GM12878 (cell line): ENCODE measurements at regions not wholly inside any gene's neighbourhood (a gene's known extent, or its start where the extent isn't known, plus 50 kb on each side); places are given as distances from the start of the nearest gene placed in this dataset.

Experiments used
- ATAC-seq: fragments of 200-7000 bp; cut with Tn5 transposase; 3 replicates; pipeline ENCODE4 v1.9.1; 2020; ENCODE audit warnings: mild to moderate bottlenecking, moderate library complexity
- BruUV-seq: library from RNA; stranded (reverse); fragments of 400-500 nt; replicated peaks from 2 replicates; lab custom pipeline; 2021; lab: Mats Ljungman, UMichigan
- CTCF ChIA-PET: fragments of 300-600 bp; sonication (Branson Sonifier 250); formaldehyde crosslinking; extraction: SDS; loops from one replicate; lab custom pipeline; 2021; ENCODE audit warnings: inconsistent platforms; lab: Yijun Ruan, JAX
- POLR2A ChIA-PET: fragments of 350-600 bp; formaldehyde crosslinking; extraction: SDS; loops from one replicate; lab custom pipeline; 2021; ENCODE audit warnings: inconsistent platforms; lab: Charles Lee
- RAD21 ChIA-PET: fragments of 300-600 bp; sonication (Branson Sonifier 250); formaldehyde crosslinking; loops from one replicate; lab custom pipeline; 2023; ENCODE audit warnings: antibody characterized with exemption; ENCODE audit not compliant: unreplicated experiment; lab: Charles Lee
- SMC1A ChIA-PET: fragments of 300-600 bp; sonication (Branson Sonifier 250); formaldehyde crosslinking; loops from one replicate; lab custom pipeline; 2023; ENCODE audit not compliant: unreplicated experiment, uncharacterized antibody; lab: Charles Lee
- DNase-seq: peaks from one replicate; pipeline ENCODE4 v3.0.0-alpha.2; 2011; ENCODE audit warnings: low read depth, low spot score
- FAIRE-seq: peaks from 3 replicates; lab custom pipeline; 2011; peaks lifted over from hg19 to GRCh38; lab: Jason Lieb, UNC
- H2AFZ ChIP-seq: 2 replicates; pipeline ENCODE4 v1.6.0; 2011; ENCODE audit warnings: low read depth, low read length, control low read depth; ENCODE audit not compliant: control insufficient read depth
- H3K27ac ChIP-seq: 2 replicates; pipeline ENCODE4 v1.5.1; 2011; ENCODE audit warnings: control low read depth; ENCODE audit not compliant: control insufficient read depth, insufficient read depth
- H3K27me3 ChIP-seq, 2 experiments: replicated peaks in 1 of 2; 2 replicates each; pipeline versions ENCODE4 v1.6.0 to v1.6.1; 2011; ENCODE audit warnings: low read length in 1 of 2; ENCODE audit not compliant: control insufficient read depth in 2 of 2, insufficient read depth in 2 of 2
- H3K36me3 ChIP-seq, 2 experiments: 2 replicates each; pipeline ENCODE4 v1.5.1; 2011; ENCODE audit warnings: low read length in 1 of 2; ENCODE audit not compliant: control insufficient read depth in 2 of 2, insufficient read depth in 2 of 2
- H3K4me1 ChIP-seq: 2 replicates; pipeline ENCODE4 v1.6.1; 2011; ENCODE audit warnings: mild to moderate bottlenecking, low read length, moderate library complexity, mixed read lengths; ENCODE audit not compliant: control insufficient read depth, insufficient read depth
- H3K4me2 ChIP-seq: 2 replicates; pipeline ENCODE4 v1.6.0; 2011; ENCODE audit warnings: control low read depth; ENCODE audit not compliant: control insufficient read depth, insufficient read depth
- H3K4me3 ChIP-seq: fragments of 200-600 bp; sonication (generic); 2 replicates; pipeline ENCODE4 v1.5.1; 2016
- H3K79me2 ChIP-seq: 2 replicates; pipeline ENCODE4 v1.6.0; 2011; ENCODE audit warnings: low read length; ENCODE audit not compliant: control insufficient read depth, insufficient read depth
- H3K9ac ChIP-seq: 2 replicates; pipeline ENCODE4 v1.8.0; 2011; ENCODE audit warnings: low read length, control low read depth, mixed read lengths; ENCODE audit not compliant: control insufficient read depth, insufficient read depth
- H3K9me3 ChIP-seq: replicated peaks from 3 replicates; pipeline ENCODE4 v1.5.1; 2011; ENCODE audit warnings: mild to moderate bottlenecking, low read length; ENCODE audit not compliant: control insufficient read depth, insufficient read depth
- H4K20me1 ChIP-seq: 2 replicates; pipeline ENCODE4 v1.6.0; 2011; ENCODE audit not compliant: control insufficient read depth, insufficient read depth
- ASH2L ChIP-seq: fragments of 300-600, 200-600 bp; sonication (generic); IDR thresholded peaks from 2 replicates; pipeline ENCODE4 v1.6.1; 2017; ENCODE audit warnings: low read depth, mild to moderate bottlenecking, borderline replicate concordance
- CHD2 ChIP-seq: IDR thresholded peaks from 2 replicates; pipeline ENCODE4 v1.6.1; 2011; ENCODE audit warnings: low read depth, low read length, improper control_type of control experiment, borderline replicate concordance
- EP300 ChIP-seq, 2 experiments: fragments of 150-350 bp in 1 of 2; IDR thresholded peaks; 2 replicates each; pipeline ENCODE4 v1.6.1; 2011 to 2012; ENCODE audit warnings: low read depth in 2 of 2, low read length in 2 of 2, borderline replicate concordance in 1 of 2, improper control_type of control experiment in 1 of 2, inconsistent platforms in 1 of 2; ENCODE audit not compliant: control insufficient read depth in 1 of 2
- EZH2 ChIP-seq: IDR thresholded peaks from 2 replicates; pipeline ENCODE4 v1.6.1; 2012; ENCODE audit warnings: low read depth, mild to moderate bottlenecking, control low read depth, inconsistent platforms, low read length, borderline replicate concordance; ENCODE audit not compliant: control insufficient read depth
- MEF2B ChIP-seq: fragments of 450-650 bp; IDR thresholded peaks from 2 replicates; pipeline ENCODE4 v1.6.1; 2018; ENCODE audit warnings: mild to moderate bottlenecking, moderate library complexity; ENCODE audit not compliant: partially characterized antibody, poor library complexity, severe bottlenecking
- MYC ChIP-seq: IDR thresholded peaks from 2 replicates; pipeline ENCODE4 v1.6.1; 2011; ENCODE audit warnings: mild to moderate bottlenecking, low read length, moderate library complexity, inconsistent platforms; ENCODE audit not compliant: insufficient read depth, insufficient replicate concordance, insufficient read length, severe bottlenecking
- PAX8 ChIP-seq: fragments of 450-650 bp; IDR thresholded peaks from 2 replicates; pipeline ENCODE4 v1.6.1; 2017; ENCODE audit warnings: mild to moderate bottlenecking, moderate library complexity
- RFX5 ChIP-seq: IDR thresholded peaks from 2 replicates; pipeline ENCODE4 v1.6.1; 2011; ENCODE audit warnings: low read depth, low read length, improper control_type of control experiment
- SIN3A ChIP-seq: IDR thresholded peaks from 2 replicates; pipeline ENCODE4 v1.6.1; 2012; ENCODE audit warnings: low read depth, low read length, improper control_type of control experiment
- STAT1 ChIP-seq: fragments of 450-650 bp; conservative IDR thresholded peaks from 2 replicates; pipeline ENCODE4 v1.6.1; 2014; ENCODE audit warnings: antibody characterized with exemption, mild to moderate bottlenecking
- TARDBP ChIP-seq: IDR thresholded peaks from 2 replicates; pipeline ENCODE4 v1.6.1; 2016; ENCODE audit warnings: borderline replicate concordance
- TBL1XR1 ChIP-seq: IDR thresholded peaks from 2 replicates; pipeline ENCODE4 v1.6.1; 2012; ENCODE audit warnings: low read depth, low read length, improper control_type of control experiment
- WRNIP1 ChIP-seq: IDR thresholded peaks from 2 replicates; pipeline ENCODE4 v1.6.1; 2011; ENCODE audit warnings: low read depth, low read length, improper control_type of control experiment, borderline replicate concordance
- WGBS: methylation state at CpG from one replicate; pipeline ENCODE4 v1.1.6; 2016; ENCODE audit warnings: low lambda C conversion rate; ENCODE audit not compliant: insufficient replicate concordance, insufficient coverage; ENCODE audit errors: missing lambda C conversion rate; 5-methylcytosine and 5-hydroxymethylcytosine counted together
- in situ Hi-C: fragments of 300-500 bp; cut with MboI; formaldehyde crosslinking; loops from 9 replicates; pipeline ENCODE4 v1.14.3; 2018; ENCODE audit warnings: mixed read lengths
- intact Hi-C: fragments of 100-400 bp; cut with micrococcal nuclease; formaldehyde crosslinking; loops from one replicate; pipeline ENCODE4 v1.14.2; 2022; ENCODE audit not compliant: unreplicated experiment
- TF ChIP-seq, protein P1 (sequence below): fragments of 150-350 bp; IDR thresholded peaks from 2 replicates; pipeline ENCODE4 v1.6.1; 2016; ENCODE audit warnings: low read depth, low read length
- TF ChIP-seq, protein P2 (sequence below): fragments of 450-650 bp; IDR thresholded peaks from 2 replicates; pipeline ENCODE4 v1.6.1; 2017; ENCODE audit warnings: mild to moderate bottlenecking, low read depth, inconsistent platforms; ENCODE audit not compliant: poor library complexity, severe bottlenecking

DNA sequence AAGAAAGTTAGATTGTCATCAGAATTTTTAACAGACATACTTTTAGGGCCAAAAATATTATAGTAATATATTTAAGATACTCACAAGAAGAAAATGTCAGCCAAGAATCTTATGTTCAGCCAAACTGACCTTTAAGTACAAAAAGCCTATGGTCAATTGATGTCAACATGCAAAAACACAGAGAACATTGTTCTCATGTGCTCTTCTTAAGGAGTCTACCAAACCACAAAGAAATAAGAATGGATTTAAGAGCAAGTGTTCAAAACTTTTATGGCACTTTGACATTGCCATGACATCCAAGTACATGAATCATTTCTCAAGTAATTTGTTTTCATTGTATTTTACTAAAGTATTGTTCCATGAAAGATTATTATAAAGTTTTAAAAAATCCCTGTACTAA, 180.4 kb downstream of the TMEM26 start (continued):
- TF ChIP-seq, protein P1, sequence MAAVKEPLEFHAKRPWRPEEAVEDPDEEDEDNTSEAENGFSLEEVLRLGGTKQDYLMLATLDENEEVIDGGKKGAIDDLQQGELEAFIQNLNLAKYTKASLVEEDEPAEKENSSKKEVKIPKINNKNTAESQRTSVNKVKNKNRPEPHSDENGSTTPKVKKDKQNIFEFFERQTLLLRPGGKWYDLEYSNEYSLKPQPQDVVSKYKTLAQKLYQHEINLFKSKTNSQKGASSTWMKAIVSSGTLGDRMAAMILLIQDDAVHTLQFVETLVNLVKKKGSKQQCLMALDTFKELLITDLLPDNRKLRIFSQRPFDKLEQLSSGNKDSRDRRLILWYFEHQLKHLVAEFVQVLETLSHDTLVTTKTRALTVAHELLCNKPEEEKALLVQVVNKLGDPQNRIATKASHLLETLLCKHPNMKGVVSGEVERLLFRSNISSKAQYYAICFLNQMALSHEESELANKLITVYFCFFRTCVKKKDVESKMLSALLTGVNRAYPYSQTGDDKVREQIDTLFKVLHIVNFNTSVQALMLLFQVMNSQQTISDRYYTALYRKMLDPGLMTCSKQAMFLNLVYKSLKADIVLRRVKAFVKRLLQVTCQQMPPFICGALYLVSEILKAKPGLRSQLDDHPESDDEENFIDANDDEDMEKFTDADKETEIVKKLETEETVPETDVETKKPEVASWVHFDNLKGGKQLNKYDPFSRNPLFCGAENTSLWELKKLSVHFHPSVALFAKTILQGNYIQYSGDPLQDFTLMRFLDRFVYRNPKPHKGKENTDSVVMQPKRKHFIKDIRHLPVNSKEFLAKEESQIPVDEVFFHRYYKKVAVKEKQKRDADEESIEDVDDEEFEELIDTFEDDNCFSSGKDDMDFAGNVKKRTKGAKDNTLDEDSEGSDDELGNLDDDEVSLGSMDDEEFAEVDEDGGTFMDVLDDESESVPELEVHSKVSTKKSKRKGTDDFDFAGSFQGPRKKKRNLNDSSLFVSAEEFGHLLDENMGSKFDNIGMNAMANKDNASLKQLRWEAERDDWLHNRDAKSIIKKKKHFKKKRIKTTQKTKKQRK, result no peak
- TF ChIP-seq, all 136 proteins: peak for 0

DNA sequence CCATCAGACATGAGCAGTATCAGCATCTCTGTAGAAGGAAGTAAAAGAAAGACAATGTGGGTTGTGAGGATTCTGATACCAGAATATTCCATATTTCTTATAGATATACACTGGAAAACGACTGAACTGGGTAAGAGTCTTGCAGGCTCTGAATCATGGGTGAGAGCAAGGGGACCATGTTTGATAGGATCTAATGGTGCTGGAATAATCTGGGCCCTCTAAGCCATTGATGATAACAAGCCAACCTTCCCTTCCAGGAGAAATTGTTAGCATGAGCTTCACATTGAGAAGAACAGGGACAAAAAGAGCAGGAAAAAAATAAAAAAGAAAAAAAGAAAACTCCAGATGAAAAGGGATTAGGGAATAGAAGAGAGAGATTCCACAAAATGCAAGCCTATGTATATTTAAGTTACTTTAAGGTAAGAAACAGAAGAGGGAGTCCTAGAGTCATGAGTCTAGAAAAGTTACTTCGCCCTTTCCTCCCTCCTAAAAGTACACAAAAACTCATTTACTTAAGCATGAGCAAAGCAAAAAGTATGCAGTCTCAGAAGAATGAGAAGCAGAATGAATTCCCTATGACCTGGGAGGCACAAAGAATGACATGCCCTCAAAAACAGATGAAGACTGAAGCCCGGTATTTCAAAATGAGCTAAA, 181.9 kb downstream of the TMEM26 start:
- BruUV-seq, result no TSS peak
- no peaks in the 10 kb centered on the region for H4K20me1 ChIP-seq
- H3K4me1 ChIP-seq, result no peaks in the 10 kb centered on the region
- ChIA-PET POLR2A (no interaction called here), CTCF (interaction anchor here (0.6 to 1.4 kb wide), 5 partner anchors 11 to 769 kb away, joined by 3 to 4 read pairs (median 3); no protein-coding TSS in a partner anchor), RAD21 (interaction anchor here (1.5 kb wide), 1 partner anchor 130 kb away, joined by 3 read pairs; no protein-coding TSS in a partner anchor), SMC1A (interaction anchor here (1.0 kb wide), 2 partner anchors 12 to 14 kb away, joined by 3 read pairs; no protein-coding TSS in a partner anchor)
- H3K36me3 ChIP-seq, result no peaks in the 10 kb centered on the region
- ATAC-seq (no peak), DNase-seq (no peak), FAIRE-seq (no peak)
- H2AFZ ChIP-seq, result no peak overlapping the region
- no peak overlapping the region for H3K4me3 ChIP-seq
- H3K9ac ChIP-seq, result no peak overlapping the region
- H3K9me3 ChIP-seq, result no peaks in the 10 kb centered on the region
- intact Hi-C loops, result no loop called here
- H3K27ac ChIP-seq, result no peak overlapping the region
- no peaks in the 10 kb centered on the region for H3K79me2 ChIP-seq
- H3K27me3 ChIP-seq, result no peaks in the 10 kb centered on the region
- in situ Hi-C loops, result no loop called here
- H3K4me2 ChIP-seq, result no peak overlapping the region
- 2% methylated on average over 3 of the region's 3 CpGs for WGBS
- TF ChIP-seq STAT1 (no peak), MYC (no peak), TARDBP (no peak), SIN3A (no peak), TBL1XR1 (no peak), PAX8 (no peak), CHD2 (no peak), WRNIP1 (no peak), RFX5 (no peak), EP300 (IDR thresholded peaks at IDR 0.05; ENCODE audit: borderline replicate concordance in 1 of 2, control insufficient read depth in 1 of 2, low read depth in 2 of 2, low read length in 2 of 2) (no peak), EZH2 (no peak), ASH2L (no peak), MEF2B (no peak)
- TF ChIP-seq, protein P2, sequence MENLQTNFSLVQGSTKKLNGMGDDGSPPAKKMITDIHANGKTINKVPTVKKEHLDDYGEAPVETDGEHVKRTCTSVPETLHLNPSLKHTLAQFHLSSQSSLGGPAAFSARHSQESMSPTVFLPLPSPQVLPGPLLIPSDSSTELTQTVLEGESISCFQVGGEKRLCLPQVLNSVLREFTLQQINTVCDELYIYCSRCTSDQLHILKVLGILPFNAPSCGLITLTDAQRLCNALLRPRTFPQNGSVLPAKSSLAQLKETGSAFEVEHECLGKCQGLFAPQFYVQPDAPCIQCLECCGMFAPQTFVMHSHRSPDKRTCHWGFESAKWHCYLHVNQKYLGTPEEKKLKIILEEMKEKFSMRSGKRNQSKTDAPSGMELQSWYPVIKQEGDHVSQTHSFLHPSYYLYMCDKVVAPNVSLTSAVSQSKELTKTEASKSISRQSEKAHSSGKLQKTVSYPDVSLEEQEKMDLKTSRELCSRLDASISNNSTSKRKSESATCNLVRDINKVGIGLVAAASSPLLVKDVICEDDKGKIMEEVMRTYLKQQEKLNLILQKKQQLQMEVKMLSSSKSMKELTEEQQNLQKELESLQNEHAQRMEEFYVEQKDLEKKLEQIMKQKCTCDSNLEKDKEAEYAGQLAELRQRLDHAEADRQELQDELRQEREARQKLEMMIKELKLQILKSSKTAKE, result no peak
